Lung (tissue), 11 donors: ENCODE measurements at regions not wholly inside any gene's neighbourhood (a gene's known extent, or its start where the extent isn't known, plus 50 kb on each side); places are given as distances from the start of the nearest gene placed in this dataset.
A peak's percentile ranks its signal among the peaks of the same experiment; 100 is the strongest.

Source experiments
- ATAC-seq: fragments of 200-7000 bp; cut with Tn5 transposase; one replicate; pipeline ENCODE4 v1.9.1; 2020; ENCODE audit warnings: moderate number of reproducible peaks; ENCODE audit not compliant: insufficient read depth, low FRiP score
- DNase-seq, 3 donors: peaks; one replicate each; pipeline ENCODE4 v3.0.0-alpha.2; 2013 to 2017
- H3K27ac ChIP-seq, 2 donors: one replicate each; pipeline ENCODE4 v1.5.1; 2013; ENCODE audit warnings: mild to moderate bottlenecking in 2 of 2, moderate library complexity in 2 of 2, control low read depth in 1 of 2, inconsistent platforms in 1 of 2, low read depth in 1 of 2, low read length in 1 of 2
- H3K27me3 ChIP-seq, 3 donors: one replicate each; pipeline ENCODE4 v1.5.1; 2013; ENCODE audit warnings: low read length in 2 of 3; ENCODE audit not compliant: control insufficient read depth in 3 of 3, insufficient read depth in 3 of 3
- H3K36me3 ChIP-seq, 4 donors: one replicate each; pipeline ENCODE4 v1.5.1; 2013; ENCODE audit warnings: low read length in 4 of 4, mild to moderate bottlenecking in 1 of 4, moderate library complexity in 1 of 4; ENCODE audit not compliant: control insufficient read depth in 4 of 4, insufficient read depth in 4 of 4
- H3K4me1 ChIP-seq, 5 donors: one replicate each; pipeline ENCODE4 v1.5.1; 2013; ENCODE audit warnings: low read length in 5 of 5, mild to moderate bottlenecking in 2 of 5, moderate library complexity in 1 of 5; ENCODE audit not compliant: control insufficient read depth in 5 of 5, insufficient read depth in 5 of 5
- H3K4me3 ChIP-seq: one replicate; pipeline ENCODE4 v1.5.1; 2013; ENCODE audit warnings: mild to moderate bottlenecking, control low read depth, moderate library complexity
- H3K9ac ChIP-seq, 2 donors: one replicate each; pipeline ENCODE4 v1.5.1; 2013; ENCODE audit warnings: low read length in 2 of 2, control low read depth in 1 of 2; ENCODE audit not compliant: insufficient read depth in 1 of 2
- H3K9me3 ChIP-seq, 4 donors: one replicate each; pipeline ENCODE4 v1.5.1; 2013; ENCODE audit warnings: low read length in 3 of 4, mild to moderate bottlenecking in 1 of 4, moderate library complexity in 1 of 4; ENCODE audit not compliant: control insufficient read depth in 4 of 4, insufficient read depth in 3 of 4
- WGBS, 2 donors: extraction: QIAGEN DNeasy Blood & Tissue Kit; methylation state at CpG; one replicate each; pipeline ENCODE4 v1.1.7; 2013; 5-methylcytosine and 5-hydroxymethylcytosine counted together
- TF ChIP-seq, protein P1 (sequence below): IDR thresholded peaks from 2 replicates; pipeline ENCODE4 v1.5.1; 2012; ENCODE audit warnings: mild to moderate bottlenecking; ENCODE audit errors: control extremely low read depth, extremely low read depth
- donor health status: control.
- donor health status: control.
- donor health status: Bipolar disorder and iron deficiency.
- donor health status: healthy.
- donor health status: DM: yes; HTN: yes; CAD: no.

DNA sequence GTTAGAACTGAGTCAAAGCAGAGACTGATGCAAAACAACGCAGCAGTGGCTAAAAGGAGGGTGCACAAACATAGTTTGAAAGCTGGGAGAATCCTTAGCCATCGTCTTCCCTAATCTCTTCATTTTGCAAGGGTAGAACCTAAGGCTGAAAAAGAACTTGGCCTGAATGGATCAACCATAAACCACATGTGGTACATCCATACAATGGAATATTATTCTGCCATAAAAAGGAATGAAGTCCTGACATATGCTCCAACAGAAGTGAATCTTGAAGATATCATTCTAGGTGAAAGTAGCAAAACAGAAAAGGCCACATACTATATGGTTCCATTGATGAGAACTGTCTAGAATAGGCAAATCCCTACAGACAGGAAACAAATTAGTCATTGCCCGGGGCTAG lies 330.3 kb upstream of the NPVF start:
- DNase-seq = no peak
- WGBS, 2 donors = 82 to 93% methylated on average over 3 of the region's 3 CpGs
- no peak overlapping the region for H3K9ac ChIP-seq
- H3K36me3 ChIP-seq = no peaks in the 10 kb centered on the region
- H3K4me1 ChIP-seq = peaks cover 0 to 32% (median 7%) of the 10 kb centered on the region in 5 donors
- H3K4me3 ChIP-seq = no peak overlapping the region
- TF ChIP-seq, protein P1, sequence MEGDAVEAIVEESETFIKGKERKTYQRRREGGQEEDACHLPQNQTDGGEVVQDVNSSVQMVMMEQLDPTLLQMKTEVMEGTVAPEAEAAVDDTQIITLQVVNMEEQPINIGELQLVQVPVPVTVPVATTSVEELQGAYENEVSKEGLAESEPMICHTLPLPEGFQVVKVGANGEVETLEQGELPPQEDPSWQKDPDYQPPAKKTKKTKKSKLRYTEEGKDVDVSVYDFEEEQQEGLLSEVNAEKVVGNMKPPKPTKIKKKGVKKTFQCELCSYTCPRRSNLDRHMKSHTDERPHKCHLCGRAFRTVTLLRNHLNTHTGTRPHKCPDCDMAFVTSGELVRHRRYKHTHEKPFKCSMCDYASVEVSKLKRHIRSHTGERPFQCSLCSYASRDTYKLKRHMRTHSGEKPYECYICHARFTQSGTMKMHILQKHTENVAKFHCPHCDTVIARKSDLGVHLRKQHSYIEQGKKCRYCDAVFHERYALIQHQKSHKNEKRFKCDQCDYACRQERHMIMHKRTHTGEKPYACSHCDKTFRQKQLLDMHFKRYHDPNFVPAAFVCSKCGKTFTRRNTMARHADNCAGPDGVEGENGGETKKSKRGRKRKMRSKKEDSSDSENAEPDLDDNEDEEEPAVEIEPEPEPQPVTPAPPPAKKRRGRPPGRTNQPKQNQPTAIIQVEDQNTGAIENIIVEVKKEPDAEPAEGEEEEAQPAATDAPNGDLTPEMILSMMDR = no peak
- H3K27ac ChIP-seq = no peak overlapping the region
- no peaks in the 10 kb centered on the region for H3K27me3 ChIP-seq
- no peak for ATAC-seq
- H3K9me3 ChIP-seq = peaks cover 0 to 5% (median 0%) of the 10 kb centered on the region in 4 donors

DNA sequence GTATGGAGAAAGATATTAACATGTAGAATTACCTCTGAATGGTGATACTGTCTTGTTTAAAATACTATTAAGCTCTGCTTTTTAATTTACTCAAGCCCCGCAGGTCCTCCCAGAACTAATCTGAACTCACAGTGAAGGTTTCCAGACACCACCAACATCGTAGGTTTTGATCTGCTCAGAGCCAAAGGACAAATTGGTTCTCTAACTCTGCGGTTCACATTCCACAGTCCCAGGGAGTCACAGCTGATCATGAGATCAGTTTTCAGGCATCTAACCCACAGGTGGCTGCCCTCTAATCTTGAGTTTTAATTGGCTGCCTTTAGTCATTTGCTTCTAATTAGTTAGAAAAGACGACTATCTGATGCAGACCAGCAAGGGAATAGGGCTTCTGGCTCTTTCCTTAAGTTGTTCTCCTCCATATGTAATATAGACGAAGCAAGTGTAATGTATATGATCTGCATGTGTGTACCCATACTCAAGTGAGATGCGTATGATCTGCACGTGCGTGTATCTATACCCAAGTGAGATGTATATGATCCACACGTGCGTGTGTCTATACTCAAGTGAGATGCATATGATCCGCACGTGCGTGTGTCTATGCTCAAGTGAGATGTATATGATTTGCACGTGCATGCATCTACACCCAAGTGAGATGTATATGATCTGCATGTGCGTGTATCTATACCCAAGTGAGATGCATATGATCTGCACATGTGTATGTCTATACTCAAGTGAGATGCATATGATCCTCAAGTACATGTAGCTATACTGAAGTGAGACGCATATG lies 331.5 kb upstream of the NPVF start:
- ATAC-seq (no peak), DNase-seq (no peak)
- no peak overlapping the region for H3K9ac ChIP-seq
- peaks cover 0 to 35% (median 7%) of the 10 kb centered on the region in 5 donors for H3K4me1 ChIP-seq
- peaks cover 0 to 5% (median 0%) of the 10 kb centered on the region in 4 donors for H3K9me3 ChIP-seq
- H3K27me3 ChIP-seq = no peaks in the 10 kb centered on the region
- 96 to 98% methylated on average over 16 of the region's 16 CpGs for WGBS, 2 donors
- H3K27ac ChIP-seq = no peak overlapping the region
- H3K4me3 ChIP-seq = no peak overlapping the region
- H3K36me3 ChIP-seq = no peaks in the 10 kb centered on the region
- TF ChIP-seq, protein P1 = no peak

- TF ChIP-seq, protein P1 = no peak
- H3K9me3 ChIP-seq = peaks cover 0 to 5% (median 0%) of the 10 kb centered on the region in 4 donors
- no peaks in the 10 kb centered on the region for H3K27me3 ChIP-seq
- 78 to 82% methylated on average over 6 of the region's 6 CpGs for WGBS, 2 donors
- H3K36me3 ChIP-seq = no peaks in the 10 kb centered on the region
- no peak for ATAC-seq
- no peak overlapping the region for H3K27ac ChIP-seq
- no peak overlapping the region for H3K4me3 ChIP-seq
- H3K4me1 ChIP-seq = peaks cover 0 to 39% (median 7%) of the 10 kb centered on the region in 5 donors
- no peak overlapping the region for H3K9ac ChIP-seq
- DNase-seq = peak in 1 of 3 donors; percentile 52
These were observed 334.4 kb upstream of the NPVF start for GRCh38 chr7:25562673-25563182.
